Heart right ventricle (tissue), 16 donors: ENCODE measurements at regions not wholly inside any gene's neighbourhood (a gene's known extent, or its start where the extent isn't known, plus 50 kb on each side); places are given as distances from the start of the nearest gene placed in this dataset.
A peak's percentile ranks its signal among the peaks of the same experiment; 100 is the strongest.

ENCODE experiments used
- ATAC-seq, 8 donors: fragments of 200-7000 bp; cut with Tn5 transposase; one replicate each; pipeline ENCODE4 v1.9.1; 2020; ENCODE audit warnings: mild to moderate bottlenecking in 8 of 8, moderate library complexity in 8 of 8, moderate number of reproducible peaks in 1 of 8
- DNase-seq, 2 donors: peaks; one replicate each; pipeline ENCODE4 v3.0.0-alpha.2; 2020
- H3K27ac ChIP-seq, 10 donors: fragments of 200-600 bp; sonication (generic) in 2 of 10; one replicate each; pipeline versions ENCODE4 v1.5.0 to v1.8.0; 2020 to 2022; ENCODE audit warnings: mild to moderate bottlenecking in 3 of 10
- H3K27me3 ChIP-seq, 7 donors: fragments of 200-600 bp; one replicate each; pipeline ENCODE4 v1.8.0; 2021 to 2022; ENCODE audit warnings: mild to moderate bottlenecking in 2 of 7
- H3K36me3 ChIP-seq, 9 donors: fragments of 200-600 bp; sonication (generic) in 1 of 9; one replicate each; pipeline versions ENCODE4 v1.5.0 to v1.8.0; 2020 to 2022; ENCODE audit warnings: mild to moderate bottlenecking in 2 of 9
- H3K4me1 ChIP-seq, 9 donors: fragments of 200-600 bp; sonication (generic) in 1 of 9; one replicate each; pipeline versions ENCODE4 v1.5.0 to v1.8.0; 2020 to 2022; ENCODE audit warnings: mild to moderate bottlenecking in 4 of 9
- H3K4me3 ChIP-seq, 10 donors: fragments of 200-600 bp; sonication (generic) in 2 of 10; one replicate each; pipeline versions ENCODE4 v1.5.0 to v1.8.0; 2020 to 2022; ENCODE audit warnings: mild to moderate bottlenecking in 7 of 10, moderate library complexity in 2 of 10
- H3K9me3 ChIP-seq, 11 donors: fragments of 200-600 bp in 10 of 11; sonication (generic) in 2 of 11; one replicate each; pipeline versions ENCODE4 v1.5.0 to v1.8.0; 2013 to 2022; ENCODE audit warnings: mild to moderate bottlenecking in 2 of 11, control low read depth in 1 of 11, moderate library complexity in 1 of 11
- CTCF ChIP-seq, 9 donors: fragments of 200-600 bp; sonication (generic) in 2 of 9; IDR thresholded peaks; one replicate each; pipeline versions ENCODE4 v1.5.0 to v1.8.0; 2021 to 2022; ENCODE audit warnings: antibody characterized with exemption in 9 of 9, mild to moderate bottlenecking in 5 of 9, moderate library complexity in 1 of 9
- WGBS, 2 donors: extraction: QIAGEN DNeasy Blood & Tissue Kit; methylation state at CpG; one replicate each; pipeline ENCODE4 v1.1.7; 2013; ENCODE audit warnings: inconsistent platforms in 1 of 2; 5-methylcytosine and 5-hydroxymethylcytosine counted together
- intact Hi-C, 10 donors: fragments of 100-400 bp; cut with DNase I; formaldehyde crosslinking; loops; one replicate each; pipeline versions ENCODE4 v1.11.1 to v1.14.2; 2022
- donor health status: Arrhythmogenic right ventricular cardiomyopathy.
- donor health status: ischemic (EF 13 %, LVEDD 7.1; RV severe dilation, severe dysfunction).
- donor health status: healthy with polysubstance abuse.
- donor health status: DM: no; HTN: yes; CAD: no.
- donor health status: DM: no; HTN: no; CAD: no.
- donor health status: ischemic (EF 25% LVEDD 6.9; RV normal size, moderate dysfunction).
- donor health status: ischemic (EF 25% LVEDD 5.7; RV mildly dilated, moderate dysfunction).
- donor health status: healthy.
- donor health status: DM: yes; HTN: yes; CAD: no.
- donor health status: Ischemic cardiomyopathy.
- donor health status: ischemic (EF 35%, LVEDD 5.7; RV mildly dilated, moderate dysfunction).
- donor health status: nonischemic (EF 11% LVEDD 7.7; RV severe dilation, severe dysfunction).
- donor health status: DM: yes; HTN: yes; CAD: no.
- donor health status: PGD.
- donor health status: ischemic (EF 29% LVEDD 5.4; RV normal size, mild dysfunction).
- donor health status: nonischemic (EF 23%, LVEDD 6.1; RV moderate dilation, normal function).

DNA sequence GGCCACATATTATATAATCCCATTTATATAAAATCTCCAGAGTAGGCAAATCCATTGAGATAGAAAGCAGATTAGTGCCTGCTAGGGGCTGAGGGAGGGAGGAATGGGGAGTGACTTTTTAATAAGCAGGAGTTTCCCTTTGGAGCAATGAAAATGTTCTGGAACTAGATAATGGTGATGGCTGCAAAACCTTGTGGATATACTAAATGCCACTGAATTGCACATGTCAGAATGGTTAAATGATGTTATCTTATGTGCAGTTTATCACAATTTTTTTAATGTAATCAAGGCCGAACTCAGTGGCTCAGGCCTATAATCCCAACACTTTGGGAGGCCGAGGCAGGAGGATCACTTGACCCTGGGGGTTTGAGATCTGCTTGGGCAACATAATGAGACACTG lies 145.5 kb upstream of the AUTS2 start:
- no peaks in the 10 kb centered on the region for H3K27me3 ChIP-seq
- H3K4me1 ChIP-seq = peaks cover 2 to 14% (median 8%) of the 10 kb centered on the region in 9 donors
- H3K36me3 ChIP-seq = no peaks in the 10 kb centered on the region
- no peak overlapping the region for H3K27ac ChIP-seq
- DNase-seq (no peak), ATAC-seq (no peak)
- TF ChIP-seq CTCF (IDR thresholded peaks at IDR 0.05) = no peak
- no peak overlapping the region for H3K4me3 ChIP-seq
- no peaks in the 10 kb centered on the region for H3K9me3 ChIP-seq
- WGBS, 2 donors = 97 to 98% methylated on average over 2 of the region's 2 CpGs
- intact Hi-C loops = loop anchor here in 1 of 10 donors (10.0 kb wide), 1 partner anchor 142 kb away; the partner anchor contains the start of gene AUTS2

DNA sequence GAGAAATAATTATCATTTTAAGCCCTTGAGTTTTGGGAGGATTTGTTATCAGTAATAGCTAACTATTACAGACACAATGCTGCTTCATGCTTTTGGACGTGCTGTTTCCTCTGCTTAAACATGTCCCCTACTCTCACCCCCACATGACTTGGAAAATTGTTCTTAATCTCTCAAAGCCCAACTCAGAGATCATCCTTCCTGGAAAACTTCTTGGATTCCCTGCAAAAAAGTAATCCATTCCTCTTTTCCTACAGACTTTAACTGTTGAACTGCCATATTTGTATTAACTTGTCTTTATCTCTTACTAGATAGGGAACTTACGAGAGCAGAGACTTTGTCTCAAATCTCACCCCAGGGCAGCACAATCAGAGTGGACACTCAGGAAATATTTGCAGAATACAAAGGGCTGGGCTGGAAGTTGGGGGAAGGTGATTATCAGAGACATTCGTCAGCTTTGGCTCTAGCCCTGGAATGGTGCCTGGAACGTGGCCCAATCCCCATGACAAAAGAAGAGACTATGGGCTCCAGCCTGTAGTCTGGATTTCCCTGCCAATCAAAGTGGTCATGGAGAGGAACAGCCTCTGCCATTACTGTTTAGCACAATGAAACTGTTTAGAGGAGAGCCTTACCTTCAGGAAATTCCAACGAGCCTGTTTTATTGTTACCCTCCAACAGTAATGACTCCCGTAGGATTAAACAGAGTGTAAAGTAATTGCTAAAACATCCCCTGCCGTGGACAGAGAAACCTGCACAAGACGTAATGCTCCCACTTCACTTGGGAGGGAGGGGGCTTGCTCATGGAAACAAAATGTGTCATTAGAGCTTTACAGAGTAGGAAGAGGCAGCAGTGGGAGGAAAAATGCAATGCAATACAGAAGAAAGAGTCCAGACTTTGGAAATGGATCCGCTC lies 140.4 kb upstream of the AUTS2 start:
- Histone ChIP-seq H3K27me3 (no peaks in the 10 kb centered on the region), H3K4me1 (peaks cover 2 to 18% (median 16%) of the 10 kb centered on the region in 9 donors), H3K4me3 (no peak overlapping the region), H3K9me3 (no peaks in the 10 kb centered on the region), H3K27ac (peak overlapping the region in 8 of 10 donors; percentile 25 to 74 (median 44)), H3K36me3 (no peaks in the 10 kb centered on the region)
- ATAC-seq (peak; percentile 92 to 97 (median 95)), DNase-seq (peak; percentile 68 to 89)
- 17 to 21% methylated on average over 9 of the region's 9 CpGs for WGBS, 2 donors
- no peak for TF ChIP-seq CTCF (IDR thresholded peaks at IDR 0.05)
- intact Hi-C loops = loop anchor here in 2 of 10 donors (2.0 to 10.0 kb wide), 2 partner anchors 59 to 137 kb away; partner anchors contain the start of gene AUTS2 (in 1 of the 2)

- ATAC-seq = no peak
- H3K4me3 ChIP-seq = no peak overlapping the region
- DNase-seq = no peak
- no peak for TF ChIP-seq CTCF (IDR thresholded peaks at IDR 0.05)
- no peak overlapping the region for H3K27ac ChIP-seq
- peaks cover 0 to 18% (median 6%) of the 10 kb centered on the region in 11 donors for H3K9me3 ChIP-seq
- 80 to 94% methylated on average over 3 of the region's 3 CpGs for WGBS, 2 donors
- peaks cover 0 to 5% (median 0%) of the 10 kb centered on the region in 7 donors for H3K27me3 ChIP-seq
- H3K36me3 ChIP-seq = no peaks in the 10 kb centered on the region
- intact Hi-C loops = no loop called here
- H3K4me1 ChIP-seq = no peaks in the 10 kb centered on the region
Measured at GRCh38 chr7:69464035-69464434, 134.2 kb upstream of the AUTS2 start.

- no peak for DNase-seq
- intact Hi-C loops = no loop called here
- no peak overlapping the region for H3K27ac ChIP-seq
- TF ChIP-seq CTCF (IDR thresholded peaks at IDR 0.05) = no peak
- no peak for ATAC-seq
- H3K9me3 ChIP-seq = peaks cover 0 to 29% (median 6%) of the 10 kb centered on the region in 11 donors
- H3K36me3 ChIP-seq = no peaks in the 10 kb centered on the region
- H3K27me3 ChIP-seq = peaks cover 0 to 5% (median 0%) of the 10 kb centered on the region in 7 donors
- H3K4me1 ChIP-seq = no peaks in the 10 kb centered on the region
- H3K4me3 ChIP-seq = no peak overlapping the region
- 45 to 72% methylated on average over 1 of the region's 1 CpG for WGBS, 2 donors
Measured at GRCh38 chr7:69465262-69465661, 133.0 kb upstream of the AUTS2 start.
